ENCODE measurements at regions not wholly inside any gene's neighbourhood (a gene's known extent, or its start where the extent isn't known, plus 50 kb on each side); places are given as distances from the start of the nearest gene placed in this dataset.

DNA sequence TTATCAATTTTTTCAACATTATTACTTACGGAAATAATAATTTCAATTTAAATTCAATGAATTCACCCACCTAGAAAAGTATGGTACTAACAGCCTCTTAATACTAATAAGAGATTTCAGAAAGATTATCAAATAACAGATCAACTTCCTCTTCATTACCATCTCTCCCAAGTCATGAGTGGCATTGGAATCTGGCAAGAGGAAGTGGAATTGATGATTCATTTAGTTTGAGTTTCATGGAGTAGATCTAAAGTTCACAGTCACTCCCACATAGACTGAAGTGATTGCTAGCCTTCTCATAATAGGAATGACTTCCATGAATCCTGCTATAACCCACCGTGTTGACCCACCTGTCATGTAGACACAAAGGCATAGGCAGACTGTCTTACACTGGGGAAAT is 77.7 kb upstream of the WDR75 start:
- TF ChIP-seq, protein P1, sequence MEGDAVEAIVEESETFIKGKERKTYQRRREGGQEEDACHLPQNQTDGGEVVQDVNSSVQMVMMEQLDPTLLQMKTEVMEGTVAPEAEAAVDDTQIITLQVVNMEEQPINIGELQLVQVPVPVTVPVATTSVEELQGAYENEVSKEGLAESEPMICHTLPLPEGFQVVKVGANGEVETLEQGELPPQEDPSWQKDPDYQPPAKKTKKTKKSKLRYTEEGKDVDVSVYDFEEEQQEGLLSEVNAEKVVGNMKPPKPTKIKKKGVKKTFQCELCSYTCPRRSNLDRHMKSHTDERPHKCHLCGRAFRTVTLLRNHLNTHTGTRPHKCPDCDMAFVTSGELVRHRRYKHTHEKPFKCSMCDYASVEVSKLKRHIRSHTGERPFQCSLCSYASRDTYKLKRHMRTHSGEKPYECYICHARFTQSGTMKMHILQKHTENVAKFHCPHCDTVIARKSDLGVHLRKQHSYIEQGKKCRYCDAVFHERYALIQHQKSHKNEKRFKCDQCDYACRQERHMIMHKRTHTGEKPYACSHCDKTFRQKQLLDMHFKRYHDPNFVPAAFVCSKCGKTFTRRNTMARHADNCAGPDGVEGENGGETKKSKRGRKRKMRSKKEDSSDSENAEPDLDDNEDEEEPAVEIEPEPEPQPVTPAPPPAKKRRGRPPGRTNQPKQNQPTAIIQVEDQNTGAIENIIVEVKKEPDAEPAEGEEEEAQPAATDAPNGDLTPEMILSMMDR (IDR thresholded peaks at IDR 0.05) = no peak
- TF ChIP-seq POLR2AphosphoS5 (IDR thresholded peaks at IDR 0.05) = no peak
- no peak for TF ChIP-seq POLR2A (IDR thresholded peaks at IDR 0.05)
- TF ChIP-seq EP300 (IDR thresholded peaks at IDR 0.05; ENCODE audit: low read depth) = no peak

All from transverse colon (tissue), 4 donors.